ENCODE measurements at regions not wholly inside any gene's neighbourhood (a gene's known extent, or its start where the extent isn't known, plus 50 kb on each side); places are given as distances from the start of the nearest gene placed in this dataset.
"Not testable (repeated sequence)": the region's sequence is repeated elsewhere in the genome, so short reads cannot be mapped to it uniquely, and the experiment has no call there.

DNA sequence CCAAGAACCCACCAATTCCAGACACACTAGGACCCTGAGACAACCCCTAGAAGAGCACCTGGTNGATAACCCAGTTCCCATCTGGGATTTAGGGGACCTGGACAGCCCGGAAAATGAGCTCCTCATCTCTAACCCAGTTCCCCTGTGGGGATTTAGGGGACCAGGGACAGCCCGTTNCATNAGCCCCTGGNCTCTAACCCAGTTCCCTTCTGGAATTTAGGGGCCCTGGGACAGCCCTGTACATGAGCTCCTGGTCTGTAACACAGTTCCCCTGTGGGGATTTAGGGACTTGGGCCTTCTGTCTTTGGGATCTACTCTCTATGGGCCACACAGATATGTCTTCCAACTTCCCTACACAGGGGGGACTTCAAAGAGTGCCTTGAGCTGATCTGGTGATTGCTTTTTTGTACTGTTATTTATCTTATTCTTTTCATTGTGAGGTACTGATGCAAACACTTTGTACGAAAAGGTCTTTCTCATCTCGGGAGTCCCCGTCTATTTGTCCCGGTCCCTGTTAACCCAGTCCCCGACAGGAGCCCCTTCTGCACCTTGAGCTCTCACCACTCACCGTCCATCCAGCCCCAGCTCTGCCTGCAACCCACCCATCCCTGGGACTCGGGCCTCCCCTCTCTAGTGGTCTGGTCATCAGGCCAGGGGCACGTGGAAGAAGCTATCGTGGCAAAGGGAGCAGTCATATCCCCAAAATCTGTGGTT lies 58.2 kb upstream of the PLCXD1 start:
- DNase-seq (ENCODE audit: missing footprints); intact Hi-C loops (cut with DNase I): not testable (repeated sequence)
- peak; percentile 69 for ATAC-seq

DNA sequence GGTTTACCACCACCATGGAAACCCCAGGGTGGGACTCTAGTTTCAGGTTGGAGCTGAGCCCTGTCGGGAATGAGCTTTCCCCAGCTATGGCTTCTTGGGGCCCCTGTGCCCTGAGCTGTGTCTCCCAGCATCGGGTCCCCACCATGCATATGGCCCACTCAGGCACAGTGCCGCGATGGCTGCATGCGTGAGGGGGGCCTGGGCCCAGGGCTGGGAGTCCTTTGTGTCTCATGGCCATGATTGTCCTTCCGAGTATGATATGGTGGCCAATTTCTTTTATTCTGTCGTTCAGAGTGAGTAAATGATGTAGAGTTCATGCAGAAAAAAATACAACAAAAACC lies 57.7 kb upstream of the PLCXD1 start:
- DNase-seq (ENCODE audit: missing footprints); ATAC-seq; intact Hi-C loops (cut with DNase I): not testable (repeated sequence)

DNA sequence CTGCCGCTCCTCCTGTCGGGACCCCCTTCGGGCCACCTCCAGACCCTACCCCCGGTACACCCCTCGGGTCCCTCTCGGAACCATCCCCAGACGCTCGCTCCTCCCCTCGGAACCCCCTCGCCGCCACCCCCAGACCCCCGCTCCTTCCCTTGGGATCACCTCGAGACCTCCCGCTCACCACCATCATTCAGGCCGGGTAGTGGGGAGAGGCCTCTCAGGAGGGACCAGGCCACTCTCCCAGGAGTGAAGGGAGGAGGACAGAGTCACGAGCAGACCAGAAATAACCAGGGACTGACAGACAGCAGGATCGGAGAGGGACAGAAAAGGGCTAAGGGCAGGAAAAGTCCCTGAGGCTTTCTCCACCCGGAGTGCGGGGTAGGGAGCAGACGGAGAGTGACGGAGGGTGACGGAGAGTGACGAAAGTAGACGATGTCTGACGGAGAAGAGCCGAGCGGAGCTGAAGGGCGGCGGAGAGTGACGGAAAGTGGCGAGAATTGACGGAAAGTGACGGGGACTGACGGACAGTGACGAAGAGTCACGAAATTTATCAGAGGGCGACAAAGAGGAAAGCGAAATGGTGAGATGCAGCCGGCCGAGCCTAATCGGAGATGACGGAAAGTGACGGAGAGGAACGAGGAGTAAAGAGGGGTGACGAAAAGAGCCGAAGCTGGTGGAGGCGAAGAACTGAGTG lies 54.6 kb upstream of the PLCXD1 start:
- intact Hi-C loops (cut with DNase I); DNase-seq (ENCODE audit: missing footprints): not testable (repeated sequence)
- peak; percentile 81 for ATAC-seq

DNA sequence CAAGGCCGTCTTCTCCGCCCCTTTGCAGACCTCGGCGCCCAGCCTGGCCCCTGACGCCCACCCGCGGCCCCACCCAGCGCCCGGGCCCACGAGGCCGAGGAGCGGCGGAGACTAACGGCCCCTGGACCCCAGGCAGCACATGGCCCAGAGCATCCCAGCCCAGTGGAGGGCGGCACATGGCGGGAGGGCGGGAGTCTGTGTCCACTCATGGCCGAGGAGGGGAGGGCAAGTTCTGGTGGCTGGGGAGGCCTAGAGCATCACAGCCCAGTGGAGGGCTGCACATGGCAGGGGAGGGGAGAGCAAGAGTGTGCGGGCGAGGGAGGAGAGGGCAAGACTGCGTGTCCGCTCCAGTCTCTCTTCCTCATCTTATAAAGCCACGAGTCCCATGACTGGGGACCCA lies 53.8 kb upstream of the PLCXD1 start:
- DNase-seq (ENCODE audit: missing footprints); intact Hi-C loops (cut with DNase I); ATAC-seq: not testable (repeated sequence)
